ENCODE measurements at regions not wholly inside any gene's neighbourhood (a gene's known extent, or its start where the extent isn't known, plus 50 kb on each side); places are given as distances from the start of the nearest gene placed in this dataset.
A peak's percentile ranks its signal among the peaks of the same experiment; 100 is the strongest.

GRCh38 chr14:54137614-54137961, 181.0 kb upstream of the BMP4 start:
- H3K36me3 ChIP-seq (replicated peaks), result no peaks in the 10 kb centered on the region
- no peak for DNase-seq
- no peak overlapping the region for H3K27ac ChIP-seq
- H3K27me3 ChIP-seq (replicated peaks), result no peaks in the 10 kb centered on the region
- in situ Hi-C loops (cut with HindIII; ENCODE audit: low pct_ligation_motif_present, low sequenced_read_pairs), result no loop called here
- no peak overlapping the region for H3K4me3 ChIP-seq (ENCODE audit: low read depth, low read length)
- no peak for TF ChIP-seq CTCF (IDR thresholded peaks at IDR 0.05; ENCODE audit: low read depth, low read length, missing control alignments)

GRCh38 chr14:54138024-54138353, 181.4 kb upstream of the BMP4 start:
- Histone ChIP-seq H3K27me3 (replicated peaks) (no peaks in the 10 kb centered on the region), H3K27ac (no peak overlapping the region), H3K4me3 (ENCODE audit: low read depth, low read length) (no peak overlapping the region), H3K36me3 (replicated peaks) (no peaks in the 10 kb centered on the region)
- no peak for TF ChIP-seq CTCF (IDR thresholded peaks at IDR 0.05; ENCODE audit: low read depth, low read length, missing control alignments)
- no peak for DNase-seq
- in situ Hi-C loops (cut with HindIII; ENCODE audit: low pct_ligation_motif_present, low sequenced_read_pairs), result no loop called here

GRCh38 chr14:54138354-54139038, 181.9 kb upstream of the BMP4 start:
- TF ChIP-seq CTCF (IDR thresholded peaks at IDR 0.05; ENCODE audit: low read depth, low read length, missing control alignments), result no peak
- DNase-seq, result no peak
- no peaks in the 10 kb centered on the region for H3K27me3 ChIP-seq (replicated peaks)
- H3K36me3 ChIP-seq (replicated peaks), result no peaks in the 10 kb centered on the region
- no peak overlapping the region for H3K4me3 ChIP-seq (ENCODE audit: low read depth, low read length)
- in situ Hi-C loops (cut with HindIII; ENCODE audit: low pct_ligation_motif_present, low sequenced_read_pairs), result no loop called here
- no peak overlapping the region for H3K27ac ChIP-seq

GRCh38 chr14:54140551-54140950, 183.9 kb upstream of the BMP4 start:
- TF ChIP-seq CTCF (IDR thresholded peaks at IDR 0.05; ENCODE audit: low read depth, low read length, missing control alignments), result no peak
- in situ Hi-C loops (cut with HindIII; ENCODE audit: low pct_ligation_motif_present, low sequenced_read_pairs), result no loop called here
- no peak for DNase-seq

GRCh38 chr14:54146601-54147000, 190.0 kb upstream of the BMP4 start:
- H3K36me3 ChIP-seq (replicated peaks), result no peaks in the 10 kb centered on the region
- TF ChIP-seq CTCF (IDR thresholded peaks at IDR 0.05; ENCODE audit: low read depth, low read length, missing control alignments), result no peak
- H3K27ac ChIP-seq, result peak overlapping the region; percentile 68
- in situ Hi-C loops (cut with HindIII; ENCODE audit: low pct_ligation_motif_present, low sequenced_read_pairs), result no loop called here
- no peak overlapping the region for H3K4me3 ChIP-seq (ENCODE audit: low read depth, low read length)
- no peak for DNase-seq
- H3K27me3 ChIP-seq (replicated peaks), result no peaks in the 10 kb centered on the region

More at GRCh38 chr14:54140551-54140950, 183.9 kb upstream of the BMP4 start:
- H3K27me3 ChIP-seq (replicated peaks), result no peaks in the 10 kb centered on the region
- no peak overlapping the region for H3K27ac ChIP-seq
- H3K4me3 ChIP-seq (ENCODE audit: low read depth, low read length), result no peak overlapping the region
- H3K36me3 ChIP-seq (replicated peaks), result no peaks in the 10 kb centered on the region

- no peaks in the 10 kb centered on the region for H3K36me3 ChIP-seq (replicated peaks)
- H3K27me3 ChIP-seq (replicated peaks), result no peaks in the 10 kb centered on the region
- in situ Hi-C loops (cut with HindIII; ENCODE audit: low pct_ligation_motif_present, low sequenced_read_pairs), result no loop called here
- peak overlapping the region; percentile 68 for H3K27ac ChIP-seq
- DNase-seq, result peak; percentile 95
- TF ChIP-seq CTCF (IDR thresholded peaks at IDR 0.05; ENCODE audit: low read depth, low read length, missing control alignments), result no peak
- no peak overlapping the region for H3K4me3 ChIP-seq (ENCODE audit: low read depth, low read length)
These were observed 190.7 kb upstream of the BMP4 start for GRCh38 chr14:54147282-54147681.

All from brain microvascular endothelial cell (primary cell).